ENCODE measurements at regions not wholly inside any gene's neighbourhood (a gene's known extent, or its start where the extent isn't known, plus 50 kb on each side); places are given as distances from the start of the nearest gene placed in this dataset.

GRCh38 chr2:145033438-145033837 is 513.5 kb upstream of the ZEB2 start:
- TF ChIP-seq HIC1 (tag by site-specific recombination; IDR thresholded peaks at IDR 0.05), result no peak
- no peak for TF ChIP-seq ZNF133 (tag by site-specific recombination; IDR thresholded peaks at IDR 0.05)
- TF ChIP-seq ZNF623 (tag by site-specific recombination; IDR thresholded peaks at IDR 0.05), result no peak
- ChIA-PET CTCF (no interaction called here), POLR2A (no interaction called here)
- H3K4me3 ChIP-seq (ENCODE audit: low read depth, low read length), result no peak overlapping the region
- no peaks in the 10 kb centered on the region for H3K4me1 ChIP-seq (ENCODE audit: control insufficient read depth, insufficient read depth, low read length)
- H3K36me3 ChIP-seq (ENCODE audit: control insufficient read depth in 2 of 2, insufficient read depth in 1 of 2, low read length in 2 of 2), result no peaks in the 10 kb centered on the region
- no peaks in the 10 kb centered on the region for H3K9me3 ChIP-seq (ENCODE audit: control insufficient read depth, insufficient read depth, low read depth, low read length)
- H3K27ac ChIP-seq (ENCODE audit: extremely low read depth, low read depth, low read length), result no peak overlapping the region

GRCh38 chr2:145032791-145033190 is 512.9 kb upstream of the ZEB2 start:
- ChIA-PET POLR2A (no interaction called here), CTCF (interaction anchor here (0.5 to 0.7 kb wide), 2 partner anchors 11 to 1768 kb away, joined by 3 read pairs; no protein-coding TSS in a partner anchor)
- no peak overlapping the region for H3K4me3 ChIP-seq (ENCODE audit: low read depth, low read length)
- no peaks in the 10 kb centered on the region for H3K9me3 ChIP-seq (ENCODE audit: control insufficient read depth, insufficient read depth, low read depth, low read length)
- H3K27ac ChIP-seq (ENCODE audit: extremely low read depth, low read depth, low read length), result no peak overlapping the region
- no peak for TF ChIP-seq ZNF175 (tag by site-specific recombination; IDR thresholded peaks at IDR 0.05)
- no peak for TF ChIP-seq ZBTB26 (tag by site-specific recombination; optimal IDR thresholded peaks at IDR 0.05)
- TF ChIP-seq SALL2 (tag by site-specific recombination; IDR thresholded peaks at IDR 0.05; ENCODE audit: borderline replicate concordance), result no peak
- TF ChIP-seq ZNF335 (tag by site-specific recombination; conservative IDR thresholded peaks at IDR 0.05), result no peak
- no peak for TF ChIP-seq ZBTB44 (tag by site-specific recombination; IDR thresholded peaks at IDR 0.05)
- TF ChIP-seq INSM2 (tag by site-specific recombination; IDR thresholded peaks at IDR 0.05), result no peak
- no peak for TF ChIP-seq ZSCAN23 (tag by site-specific recombination; IDR thresholded peaks at IDR 0.05)
- TF ChIP-seq GLI4 (tag by site-specific recombination; IDR thresholded peaks at IDR 0.05), result no peak
- TF ChIP-seq ZNF341 (tag by site-specific recombination; IDR thresholded peaks at IDR 0.05; ENCODE audit: low read depth), result no peak
- TF ChIP-seq ZNF645 (tag by site-specific recombination; IDR thresholded peaks at IDR 0.05), result no peak
- no peak for TF ChIP-seq ZNF211 (tag by site-specific recombination; IDR thresholded peaks at IDR 0.05; ENCODE audit: low read depth)
- no peak for TF ChIP-seq ZNF239 (tag by site-specific recombination; IDR thresholded peaks at IDR 0.05)
- TF ChIP-seq ZNF555 (tag by site-specific recombination; conservative IDR thresholded peaks at IDR 0.05), result no peak
- no peak for TF ChIP-seq BCL11B (tag by site-specific recombination; IDR thresholded peaks at IDR 0.05; ENCODE audit: low read depth)
- TF ChIP-seq ZNF514 (tag by site-specific recombination; IDR thresholded peaks at IDR 0.05), result no peak
- no peaks in the 10 kb centered on the region for H3K36me3 ChIP-seq (ENCODE audit: control insufficient read depth in 2 of 2, insufficient read depth in 1 of 2, low read length in 2 of 2)
- no peaks in the 10 kb centered on the region for H3K4me1 ChIP-seq (ENCODE audit: control insufficient read depth, insufficient read depth, low read length)

Data from HEK293 (cell line).